HG03095 (cell line): ENCODE measurements at regions not wholly inside any gene's neighbourhood (a gene's known extent, or its start where the extent isn't known, plus 50 kb on each side); places are given as distances from the start of the nearest gene placed in this dataset.

Experiments
- ATAC-seq: cut with Tn5 transposase; IDR thresholded peaks from one replicate; pipeline ENCODE4 v1.9.1; 2021; ENCODE audit warnings: moderate library complexity; ENCODE audit not compliant: unreplicated experiment

DNA sequence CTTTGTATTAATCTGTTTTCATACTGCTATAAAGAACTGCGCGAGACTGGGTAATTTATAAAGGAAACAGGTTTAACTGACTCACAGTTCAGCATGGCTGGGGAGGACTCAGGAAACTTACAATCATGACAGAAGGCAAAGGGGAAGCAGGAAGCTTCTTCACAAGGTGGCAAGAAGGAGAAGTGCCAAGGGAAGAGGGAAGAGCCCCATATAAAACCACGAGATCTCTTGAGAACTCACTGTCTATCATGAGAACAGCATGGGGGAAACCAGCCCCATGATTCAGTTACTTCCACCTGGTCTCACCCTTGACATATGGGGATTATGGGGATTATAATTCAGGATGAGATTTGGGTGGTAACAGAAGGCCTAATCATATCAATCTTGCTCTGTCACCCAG is 60.9 kb upstream of the CHD1 start:
- no peak for ATAC-seq

DNA sequence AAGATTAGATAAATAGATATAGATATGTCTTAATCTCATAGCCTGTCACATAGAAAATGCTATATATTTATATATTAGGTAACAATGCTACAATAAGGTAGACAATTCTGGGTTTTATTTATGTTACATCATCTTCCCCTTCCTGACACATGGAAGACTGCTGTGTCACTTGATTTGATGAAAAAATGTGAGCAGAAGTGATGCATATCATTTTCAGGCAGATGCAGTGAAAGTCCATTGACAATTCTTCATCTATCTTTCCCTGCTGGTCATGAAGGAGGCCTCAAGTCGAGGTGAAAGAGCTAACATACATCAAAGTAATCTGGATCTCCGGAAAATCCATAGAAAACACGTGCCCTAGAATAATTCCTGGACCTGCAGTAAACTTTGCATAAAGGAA is 57.8 kb upstream of the CHD1 start:
- no peak for ATAC-seq

DNA sequence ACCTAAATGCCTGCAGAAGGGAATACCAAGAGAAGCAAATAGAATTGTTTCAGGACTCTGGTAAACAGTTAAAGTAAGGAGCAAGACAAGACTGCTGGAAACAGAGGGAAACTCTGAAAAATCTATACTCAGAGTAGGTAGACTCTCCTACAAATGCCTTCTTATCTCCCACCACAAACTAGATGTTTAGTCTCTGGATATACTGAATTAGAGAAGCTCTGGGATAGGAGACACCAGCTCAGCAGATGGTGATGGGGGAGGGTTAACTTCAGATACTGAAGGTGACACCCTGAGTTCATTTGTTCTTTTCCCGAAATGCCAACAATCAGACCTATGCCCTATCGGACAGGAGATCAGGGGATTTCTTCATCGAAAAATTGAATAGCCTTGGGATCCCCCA is 54.1 kb upstream of the CHD1 start:
- ATAC-seq: no peak
